HUDEP-2 (cell line): ENCODE measurements at regions not wholly inside any gene's neighbourhood (a gene's known extent, or its start where the extent isn't known, plus 50 kb on each side); places are given as distances from the start of the nearest gene placed in this dataset.
"Not testable (repeated sequence)": the region's sequence is repeated elsewhere in the genome, so short reads cannot be mapped to it uniquely, and the experiment has no call there.

Experiments
- DNase-seq, 76 experiments: peaks; one replicate each; lab custom pipeline; 2025; ENCODE audit not compliant: unreplicated experiment in 76 of 76; lab: John Stamatoyannopoulos, UW

- DNase-seq, result no peak
Observed at GRCh38 chr15:35691891-35692867, 146.2 kb upstream of the DPH6 start.

- no peak for DNase-seq
Observed at GRCh38 chr15:35693286-35693685, 147.3 kb upstream of the DPH6 start.

GRCh38 chr15:35693886-35694285 lies 147.9 kb upstream of the DPH6 start:
- no peak for DNase-seq

- DNase-seq, result no peak
Observed at GRCh38 chr15:35695003-35695402, 149.0 kb upstream of the DPH6 start.

GRCh38 chr15:35696767-35697231 lies 150.8 kb upstream of the DPH6 start:
- no peak for DNase-seq

DNA sequence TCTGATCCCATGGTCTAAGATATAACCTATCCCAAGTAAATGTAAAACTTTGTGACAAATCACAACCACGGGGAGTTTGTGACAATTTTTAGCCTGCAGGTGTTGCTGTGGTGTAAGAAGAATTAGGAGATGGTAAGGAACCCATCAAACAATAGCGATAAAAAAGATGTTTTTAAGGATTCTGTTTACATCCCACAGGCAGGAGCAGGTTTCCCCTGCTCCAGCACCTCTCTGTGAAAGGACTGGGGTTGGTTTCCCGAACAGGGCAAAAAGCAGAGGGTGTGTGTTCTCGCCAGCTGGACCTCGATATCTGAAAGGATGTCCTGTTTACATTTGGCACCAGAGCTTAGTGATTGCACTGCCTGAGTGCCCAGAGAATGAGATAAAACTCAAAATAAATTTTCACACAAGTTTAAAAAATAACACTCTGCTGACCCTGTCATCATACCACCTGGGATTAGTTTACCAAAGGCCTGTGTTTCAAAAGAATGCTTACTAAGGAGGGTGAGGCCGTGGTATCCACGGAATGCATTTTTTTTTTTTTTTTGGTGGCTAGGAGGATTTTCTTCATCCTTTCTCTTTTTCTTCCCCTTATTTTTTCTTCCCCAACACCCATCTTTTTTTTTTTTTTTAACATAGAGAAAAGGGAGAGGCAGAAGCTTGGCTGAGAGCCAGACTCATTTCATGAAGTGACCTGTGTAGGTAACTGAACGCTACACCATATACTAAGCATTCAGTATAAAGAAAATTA lies 151.8 kb upstream of the DPH6 start:
- DNase-seq, result no peak

DNA sequence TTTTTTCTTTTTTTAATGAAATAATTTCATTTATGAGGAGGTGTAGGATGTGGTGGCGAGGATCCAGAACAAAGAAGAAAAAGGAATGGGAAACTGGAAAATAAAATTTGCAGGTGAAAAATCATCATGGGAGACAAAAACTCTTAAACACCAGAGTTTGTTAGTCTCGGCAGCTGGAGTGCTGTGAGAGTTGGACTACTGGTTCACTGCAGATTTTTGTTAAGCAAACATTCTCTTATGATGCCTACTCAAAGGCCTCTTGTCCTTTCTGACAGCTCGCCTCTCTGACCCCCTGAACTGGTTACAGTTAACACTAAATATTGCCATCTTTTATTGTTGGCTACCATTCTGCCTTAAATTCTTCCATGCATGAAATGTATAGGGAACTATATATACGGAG lies 152.4 kb upstream of the DPH6 start:
- no peak for DNase-seq

DNA sequence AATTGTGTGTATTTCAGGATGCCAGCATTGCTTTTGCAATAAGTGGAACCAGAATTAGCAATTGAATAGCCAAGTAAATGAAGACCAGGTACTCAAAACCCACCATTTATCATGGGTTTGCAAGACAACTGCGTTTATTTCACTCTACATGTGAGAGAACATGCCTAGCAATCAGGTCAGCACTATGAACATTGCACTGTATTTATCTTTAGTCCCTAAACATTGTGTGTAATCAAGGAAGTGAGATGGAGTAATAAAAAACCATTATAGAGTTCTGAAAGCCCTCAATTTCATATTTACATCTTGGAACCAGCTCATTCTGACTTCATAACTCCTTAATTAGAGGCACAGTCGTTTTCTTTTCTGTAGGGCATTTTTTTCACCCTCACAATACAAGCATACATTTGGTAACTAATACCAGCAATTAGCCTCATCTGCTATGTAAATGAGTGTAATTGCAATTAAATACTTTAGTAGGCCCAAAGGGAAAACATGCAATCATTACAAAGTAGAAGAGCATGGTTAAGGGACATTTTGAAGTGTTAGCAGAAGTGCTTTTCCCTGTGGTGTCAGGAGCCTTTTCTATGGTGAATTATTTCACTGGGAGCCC lies 153.1 kb upstream of the DPH6 start:
- DNase-seq, result no peak

GRCh38 chr15:35700091-35700593 lies 154.2 kb upstream of the DPH6 start:
- not testable (repeated sequence) for DNase-seq

DNA sequence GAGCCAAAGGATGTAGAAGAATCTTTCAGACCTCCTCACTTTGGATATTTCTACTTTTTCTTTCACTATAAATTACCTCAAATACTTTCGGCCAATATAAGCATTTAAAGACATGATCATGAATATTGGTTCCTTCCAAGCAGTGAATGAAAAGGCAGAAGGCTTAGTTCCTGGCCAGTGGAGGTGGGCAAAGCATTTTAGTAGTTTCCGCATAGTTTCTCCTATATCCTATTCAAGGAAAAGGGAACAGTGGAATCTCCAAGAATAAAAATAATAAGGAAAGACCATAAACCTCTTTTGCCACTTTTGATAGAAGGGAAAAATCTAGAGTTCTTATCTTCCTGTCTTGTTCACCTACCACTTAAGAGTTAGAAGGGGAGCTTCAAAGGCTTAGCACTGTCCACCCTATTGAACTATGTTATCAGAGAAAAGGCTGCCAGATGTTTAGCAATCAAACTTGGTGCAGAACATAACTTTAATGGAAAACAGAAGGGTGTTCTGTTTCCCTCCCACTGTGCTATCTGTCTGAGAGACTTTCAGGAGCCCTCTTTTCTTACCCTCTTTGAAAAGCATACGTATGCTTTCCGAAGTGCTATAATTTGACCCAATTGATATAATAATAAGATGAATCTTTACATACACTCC lies 155.6 kb upstream of the DPH6 start:
- DNase-seq, result no peak

- DNase-seq, result no peak
Observed at GRCh38 chr15:35702946-35703495, 157.1 kb upstream of the DPH6 start.

DNA sequence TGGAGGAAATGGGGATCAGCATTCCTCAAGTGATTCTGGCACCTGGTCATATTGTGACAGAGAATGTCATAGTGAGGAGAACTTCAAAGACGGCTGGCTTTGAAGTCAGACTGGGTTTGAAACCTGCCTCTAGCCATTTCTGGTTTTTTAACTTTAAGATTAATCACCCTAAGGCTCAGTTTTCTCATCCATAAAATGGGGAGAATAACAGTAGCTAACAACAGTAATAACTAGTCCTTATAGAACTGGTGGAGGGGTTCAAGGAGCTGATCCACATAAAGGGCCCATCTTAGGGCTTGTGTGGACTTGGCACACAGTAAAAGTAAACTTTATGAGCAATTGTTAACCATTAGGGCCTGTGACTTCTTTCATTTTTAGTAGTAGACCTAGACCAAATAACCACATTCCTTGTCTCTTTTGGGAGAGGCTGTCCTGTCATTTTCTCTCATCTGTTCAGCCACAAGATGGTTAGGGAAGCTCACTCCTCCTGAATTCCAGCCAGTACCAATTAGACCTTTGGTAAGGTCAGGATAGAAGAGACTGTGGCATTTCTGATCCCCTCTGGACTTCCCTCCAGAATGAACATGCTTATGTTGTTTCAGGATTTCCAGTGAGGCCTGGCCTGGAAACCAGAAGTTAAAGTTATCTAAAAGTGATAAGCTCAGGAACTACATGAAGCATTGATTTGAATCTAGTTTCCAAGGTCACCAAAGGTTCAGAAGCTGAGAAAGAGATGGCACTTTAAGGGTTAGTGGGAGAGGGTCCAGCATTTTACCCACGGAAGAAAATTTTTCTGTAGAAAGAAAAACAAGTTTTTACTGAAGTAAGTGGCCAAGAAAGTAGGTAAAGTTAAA lies 159.3 kb upstream of the DPH6 start:
- no peak for DNase-seq

DNA sequence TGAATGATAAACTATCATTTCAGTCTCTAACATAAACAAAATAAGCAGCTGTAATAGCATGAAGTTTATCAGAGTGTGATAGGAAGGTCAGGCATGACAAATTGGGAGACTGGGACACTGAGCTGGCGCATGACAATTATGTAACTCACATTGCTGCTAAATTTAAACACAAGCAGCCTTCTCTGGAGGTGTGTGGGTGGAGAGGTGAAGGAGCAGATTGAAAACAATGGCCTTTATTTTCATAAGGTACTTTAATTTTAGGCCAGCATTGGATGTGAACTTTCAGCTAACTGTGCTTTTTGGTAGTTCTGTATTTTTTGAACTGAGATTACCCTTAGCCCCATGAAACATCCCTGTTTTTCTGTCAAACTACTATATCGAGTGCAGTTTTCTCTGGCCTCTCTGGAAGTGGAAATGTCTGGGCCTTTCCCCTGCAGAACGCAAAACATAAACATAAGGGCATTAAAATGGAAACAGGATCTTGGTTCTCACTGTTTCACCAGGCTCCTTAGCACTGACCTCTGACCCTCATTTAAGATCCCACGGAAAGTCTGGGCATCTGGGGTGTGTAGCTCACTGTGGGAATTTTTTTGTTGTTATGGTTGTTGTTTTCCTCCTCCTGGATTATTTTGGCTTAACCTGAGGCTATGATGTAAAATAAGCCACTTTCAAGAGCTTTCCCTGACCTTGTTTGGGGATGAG lies 160.1 kb upstream of the DPH6 start:
- DNase-seq, result no peak

DNA sequence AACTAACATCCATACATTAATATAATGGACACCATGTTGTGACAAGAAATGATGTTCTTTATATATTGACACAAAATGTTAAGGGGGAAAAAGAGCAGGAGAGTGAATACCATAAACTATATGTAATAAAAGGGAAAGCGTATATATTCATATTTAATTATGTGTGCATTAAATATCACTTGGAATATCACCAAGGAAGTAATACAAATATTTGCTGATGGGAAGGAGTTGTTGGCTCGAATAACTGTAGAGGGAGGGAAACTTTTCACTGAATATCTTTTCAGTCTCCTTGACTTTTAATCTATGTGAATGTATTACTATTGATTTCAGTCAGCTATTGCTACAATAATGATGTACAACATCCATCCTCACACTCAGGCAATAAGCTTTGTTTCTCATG lies 167.0 kb upstream of the DPH6 start:
- DNase-seq, result no peak

DNA sequence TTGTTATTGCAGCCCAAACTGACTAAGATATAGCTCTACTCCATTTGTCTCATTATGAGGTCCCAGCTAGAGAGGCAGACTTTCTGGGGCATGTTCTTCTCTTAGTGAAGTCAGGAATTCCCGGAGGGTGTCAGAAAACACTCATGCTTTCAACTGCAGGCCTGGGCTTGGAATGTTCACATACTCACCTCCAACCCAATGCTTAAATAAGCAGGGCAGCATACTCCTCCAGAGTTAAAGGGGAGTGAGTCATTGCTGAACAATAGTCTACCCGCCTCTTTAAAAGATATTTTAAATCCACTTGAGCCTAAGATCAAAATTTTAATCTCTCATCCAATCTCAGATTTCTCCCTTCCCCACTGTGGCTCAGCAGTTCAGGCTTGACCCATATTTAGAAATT lies 167.8 kb upstream of the DPH6 start:
- DNase-seq, result no peak

DNA sequence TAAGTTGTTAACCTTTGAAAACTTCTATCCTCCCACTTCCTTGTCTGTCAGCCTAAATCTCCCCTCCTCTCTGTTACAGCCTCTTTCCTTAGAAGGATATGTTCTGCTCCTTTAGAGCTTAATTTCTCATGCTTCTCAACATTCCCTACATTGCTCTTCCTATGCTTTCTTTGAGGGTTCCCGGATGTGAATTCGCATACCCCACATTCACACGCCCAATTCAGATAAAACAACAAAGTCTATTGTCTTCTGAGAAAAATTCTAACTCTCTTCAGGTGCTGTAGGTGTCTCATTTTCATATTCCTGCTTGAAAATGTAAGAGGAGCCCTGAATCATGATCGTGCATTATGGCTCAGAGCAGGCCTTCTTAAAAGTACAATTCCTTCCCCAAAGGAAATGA lies 171.8 kb upstream of the DPH6 start:
- DNase-seq, result no peak

DNA sequence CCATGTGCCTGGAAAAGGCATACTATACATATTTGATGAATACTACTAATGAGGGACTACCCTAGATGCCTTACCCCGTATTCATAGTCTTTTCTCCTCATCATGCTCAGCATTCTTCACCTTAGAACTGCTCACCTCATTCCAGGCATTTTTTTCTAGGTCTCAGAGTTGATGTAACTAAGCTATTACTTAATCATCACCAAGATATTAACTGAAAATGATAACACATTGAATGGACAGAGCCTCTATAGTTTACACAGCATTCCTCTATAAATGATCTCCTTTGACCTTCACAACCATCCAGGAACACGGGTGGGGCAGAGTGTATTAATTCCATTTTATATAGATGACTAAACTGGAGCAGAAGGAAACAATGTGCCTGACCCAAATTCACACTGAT lies 174.1 kb upstream of the DPH6 start:
- no peak for DNase-seq

GRCh38 chr15:35720984-35721383 lies 175.0 kb upstream of the DPH6 start:
- DNase-seq, result no peak

DNA sequence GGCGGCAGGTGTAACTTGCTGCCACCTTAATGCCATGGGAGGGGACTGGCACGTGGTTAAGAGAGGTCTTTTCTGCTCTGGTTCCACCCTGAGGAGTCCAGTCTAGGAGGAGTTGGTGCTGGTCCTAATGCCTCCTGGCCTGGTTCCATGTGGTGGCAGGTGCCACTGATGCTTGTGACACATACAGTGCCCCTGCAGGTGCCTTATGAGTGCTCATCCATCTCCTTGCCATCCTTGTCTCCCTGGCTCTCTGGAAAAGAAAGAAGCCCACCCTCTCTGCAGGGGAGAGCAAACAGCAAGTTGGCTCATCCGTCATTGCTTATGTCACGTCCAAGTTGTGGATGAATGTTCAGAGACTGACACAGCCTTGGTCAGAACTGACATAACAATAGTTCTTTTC lies 175.8 kb upstream of the DPH6 start:
- no peak for DNase-seq
